ENCODE measurements at regions not wholly inside any gene's neighbourhood (a gene's known extent, or its start where the extent isn't known, plus 50 kb on each side); places are given as distances from the start of the nearest gene placed in this dataset.
"Not testable (repeated sequence)": the region's sequence is repeated elsewhere in the genome, so short reads cannot be mapped to it uniquely, and the experiment has no call there.

GRCh38 chr16:85202051-85202601 is 89.9 kb upstream of the CIBAR2 start:
- TF ChIP-seq CTCF (IDR thresholded peaks at IDR 0.05; ENCODE audit: low read depth, low read length, missing control alignments): no peak
- Histone ChIP-seq H3K36me3 (replicated peaks) (no peaks in the 10 kb centered on the region), H3K27ac (peak overlapping the region; percentile 22), H3K4me3 (ENCODE audit: low read depth, low read length) (no peak overlapping the region), H3K27me3 (replicated peaks) (no peaks in the 10 kb centered on the region)
- in situ Hi-C loops (cut with HindIII; ENCODE audit: low pct_ligation_motif_present, low sequenced_read_pairs): no loop called here
- no peak for DNase-seq

GRCh38 chr16:85202631-85203461 is 90.6 kb upstream of the CIBAR2 start:
- Histone ChIP-seq H3K4me3 (ENCODE audit: low read depth, low read length) (no peak overlapping the region), H3K27me3 (replicated peaks) (no peaks in the 10 kb centered on the region), H3K36me3 (replicated peaks) (no peaks in the 10 kb centered on the region), H3K27ac (peak overlapping the region; percentile 22)
- no peak for TF ChIP-seq CTCF (IDR thresholded peaks at IDR 0.05; ENCODE audit: low read depth, low read length, missing control alignments)
- in situ Hi-C loops (cut with HindIII; ENCODE audit: low pct_ligation_motif_present, low sequenced_read_pairs): no loop called here
- DNase-seq: no peak

- Histone ChIP-seq H3K4me3 (ENCODE audit: low read depth, low read length) (no peak overlapping the region), H3K27ac (no peak overlapping the region), H3K27me3 (replicated peaks) (no peaks in the 10 kb centered on the region), H3K36me3 (replicated peaks) (no peaks in the 10 kb centered on the region)
- no peak for DNase-seq
- TF ChIP-seq CTCF (IDR thresholded peaks at IDR 0.05; ENCODE audit: low read depth, low read length, missing control alignments): no peak
- in situ Hi-C loops (cut with HindIII; ENCODE audit: low pct_ligation_motif_present, low sequenced_read_pairs): no loop called here
Observed at GRCh38 chr16:85203462-85203813, 91.2 kb upstream of the CIBAR2 start.

- H3K36me3 ChIP-seq (replicated peaks): no peaks in the 10 kb centered on the region
- TF ChIP-seq CTCF (IDR thresholded peaks at IDR 0.05; ENCODE audit: low read depth, low read length, missing control alignments): no peak
- peak; percentile 59 for DNase-seq
- peak overlapping the region; percentile 33 for H3K27ac ChIP-seq
- in situ Hi-C loops (cut with HindIII; ENCODE audit: low pct_ligation_motif_present, low sequenced_read_pairs): no loop called here
- H3K27me3 ChIP-seq (replicated peaks): no peaks in the 10 kb centered on the region
- H3K4me3 ChIP-seq (ENCODE audit: low read depth, low read length): no peak overlapping the region
Observed at GRCh38 chr16:85204242-85205010, 92.2 kb upstream of the CIBAR2 start.

GRCh38 chr16:85205257-85205656 is 93.0 kb upstream of the CIBAR2 start:
- DNase-seq; H3K36me3 ChIP-seq (replicated peaks); in situ Hi-C loops (cut with HindIII; ENCODE audit: low pct_ligation_motif_present, low sequenced_read_pairs); H3K4me3 ChIP-seq (ENCODE audit: low read depth, low read length); H3K27ac ChIP-seq; H3K27me3 ChIP-seq (replicated peaks): not testable (repeated sequence)

- no peak overlapping the region for H3K27ac ChIP-seq
- DNase-seq: no peak
- no peak for TF ChIP-seq CTCF (IDR thresholded peaks at IDR 0.05; ENCODE audit: low read depth, low read length, missing control alignments)
- no peak overlapping the region for H3K4me3 ChIP-seq (ENCODE audit: low read depth, low read length)
- no peaks in the 10 kb centered on the region for H3K27me3 ChIP-seq (replicated peaks)
- no peaks in the 10 kb centered on the region for H3K36me3 ChIP-seq (replicated peaks)
- in situ Hi-C loops (cut with HindIII; ENCODE audit: low pct_ligation_motif_present, low sequenced_read_pairs): no loop called here
Observed at GRCh38 chr16:85205747-85206471, 93.6 kb upstream of the CIBAR2 start.
